ENCODE measurements at regions not wholly inside any gene's neighbourhood (a gene's known extent, or its start where the extent isn't known, plus 50 kb on each side); places are given as distances from the start of the nearest gene placed in this dataset.

DNA sequence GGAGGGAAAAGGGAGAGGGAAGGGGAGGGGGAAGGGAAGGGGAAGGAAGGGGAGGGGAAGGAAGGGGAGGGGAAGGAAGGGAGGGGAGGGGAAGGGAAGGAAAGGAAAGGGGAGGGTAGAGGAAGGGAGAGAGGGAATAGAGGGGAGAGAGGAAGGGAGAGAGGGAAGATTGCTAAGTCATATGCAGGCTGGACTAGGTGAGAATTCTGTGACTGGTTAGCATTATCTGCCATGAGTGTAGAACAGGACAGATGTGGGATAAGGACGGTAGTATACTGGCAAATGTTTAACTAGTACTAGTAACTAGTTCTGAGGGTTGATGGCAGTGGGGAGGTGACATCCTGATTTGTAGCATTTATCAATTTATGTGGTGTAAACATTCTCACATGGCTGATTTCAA, 203.5 kb upstream of the RAD23B start:
- intact Hi-C loops (cut with DNase I), result no loop called here
- H3K4me3 ChIP-seq, result no peak overlapping the region
- no peaks in the 10 kb centered on the region for H3K4me1 ChIP-seq
- H3K9me3 ChIP-seq, result no peaks in the 10 kb centered on the region
- TF ChIP-seq, protein P1, sequence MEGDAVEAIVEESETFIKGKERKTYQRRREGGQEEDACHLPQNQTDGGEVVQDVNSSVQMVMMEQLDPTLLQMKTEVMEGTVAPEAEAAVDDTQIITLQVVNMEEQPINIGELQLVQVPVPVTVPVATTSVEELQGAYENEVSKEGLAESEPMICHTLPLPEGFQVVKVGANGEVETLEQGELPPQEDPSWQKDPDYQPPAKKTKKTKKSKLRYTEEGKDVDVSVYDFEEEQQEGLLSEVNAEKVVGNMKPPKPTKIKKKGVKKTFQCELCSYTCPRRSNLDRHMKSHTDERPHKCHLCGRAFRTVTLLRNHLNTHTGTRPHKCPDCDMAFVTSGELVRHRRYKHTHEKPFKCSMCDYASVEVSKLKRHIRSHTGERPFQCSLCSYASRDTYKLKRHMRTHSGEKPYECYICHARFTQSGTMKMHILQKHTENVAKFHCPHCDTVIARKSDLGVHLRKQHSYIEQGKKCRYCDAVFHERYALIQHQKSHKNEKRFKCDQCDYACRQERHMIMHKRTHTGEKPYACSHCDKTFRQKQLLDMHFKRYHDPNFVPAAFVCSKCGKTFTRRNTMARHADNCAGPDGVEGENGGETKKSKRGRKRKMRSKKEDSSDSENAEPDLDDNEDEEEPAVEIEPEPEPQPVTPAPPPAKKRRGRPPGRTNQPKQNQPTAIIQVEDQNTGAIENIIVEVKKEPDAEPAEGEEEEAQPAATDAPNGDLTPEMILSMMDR (IDR thresholded peaks at IDR 0.05), result no peak
- no peak overlapping the region for H3K27ac ChIP-seq
- DNase-seq, result no peak
- no peaks in the 10 kb centered on the region for H3K36me3 ChIP-seq
- peaks cover 8% of the 10 kb centered on the region for H3K27me3 ChIP-seq
- no peak for ATAC-seq

DNA sequence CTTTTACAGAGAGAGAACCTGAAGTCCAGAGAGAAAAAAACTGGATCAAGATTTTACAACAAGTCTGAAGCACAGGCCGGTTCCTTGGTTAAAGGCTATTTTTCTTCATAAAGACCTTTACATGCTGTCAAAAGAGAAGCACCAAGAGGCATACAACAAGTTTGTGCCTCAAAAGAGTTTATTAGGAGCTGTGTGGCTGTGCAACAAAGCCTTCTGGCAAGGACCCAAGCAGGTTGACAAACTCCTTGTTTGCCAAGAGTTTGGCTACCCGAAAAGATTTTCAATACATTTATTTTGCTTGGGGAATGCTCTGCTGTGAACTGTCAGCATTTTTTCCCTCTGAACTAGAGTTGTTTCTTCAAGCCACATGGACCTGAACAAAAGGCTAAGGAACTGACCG, 202.9 kb upstream of the RAD23B start:
- H3K36me3 ChIP-seq, result no peaks in the 10 kb centered on the region
- H3K4me3 ChIP-seq, result no peak overlapping the region
- TF ChIP-seq, protein P1 (IDR thresholded peaks at IDR 0.05), result no peak
- no peaks in the 10 kb centered on the region for H3K4me1 ChIP-seq
- H3K27me3 ChIP-seq, result peaks cover 8% of the 10 kb centered on the region
- H3K9me3 ChIP-seq, result no peaks in the 10 kb centered on the region
- no peak for DNase-seq
- intact Hi-C loops (cut with DNase I), result no loop called here
- no peak overlapping the region for H3K27ac ChIP-seq
- no peak for ATAC-seq

DNA sequence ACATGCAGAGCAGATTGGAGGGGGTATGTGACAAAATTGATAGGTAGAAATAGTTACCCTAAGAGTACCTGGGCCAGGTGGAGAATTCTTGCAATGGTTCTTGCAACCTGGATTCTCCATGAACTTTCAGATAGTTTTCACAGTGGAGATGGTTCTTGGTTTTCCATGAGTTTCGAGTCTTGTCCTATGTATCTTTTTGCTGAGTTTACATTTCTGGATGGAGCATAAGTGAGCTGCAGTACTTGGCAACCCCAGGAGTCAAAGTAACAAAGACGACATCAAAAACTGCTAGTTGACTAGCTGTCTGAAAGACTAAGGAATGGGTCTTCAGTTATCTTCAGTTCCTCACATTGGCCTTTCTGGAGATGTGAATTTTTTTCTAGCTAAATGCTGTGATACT, 196.6 kb upstream of the RAD23B start:
- no peaks in the 10 kb centered on the region for H3K4me1 ChIP-seq
- ATAC-seq (no peak), DNase-seq (no peak)
- no peaks in the 10 kb centered on the region for H3K9me3 ChIP-seq
- intact Hi-C loops (cut with DNase I), result no loop called here
- H3K36me3 ChIP-seq, result no peaks in the 10 kb centered on the region
- no peak overlapping the region for H3K27ac ChIP-seq
- H3K4me3 ChIP-seq, result no peak overlapping the region
- peaks cover 4% of the 10 kb centered on the region for H3K27me3 ChIP-seq
- TF ChIP-seq, protein P1 (IDR thresholded peaks at IDR 0.05), result no peak

DNA sequence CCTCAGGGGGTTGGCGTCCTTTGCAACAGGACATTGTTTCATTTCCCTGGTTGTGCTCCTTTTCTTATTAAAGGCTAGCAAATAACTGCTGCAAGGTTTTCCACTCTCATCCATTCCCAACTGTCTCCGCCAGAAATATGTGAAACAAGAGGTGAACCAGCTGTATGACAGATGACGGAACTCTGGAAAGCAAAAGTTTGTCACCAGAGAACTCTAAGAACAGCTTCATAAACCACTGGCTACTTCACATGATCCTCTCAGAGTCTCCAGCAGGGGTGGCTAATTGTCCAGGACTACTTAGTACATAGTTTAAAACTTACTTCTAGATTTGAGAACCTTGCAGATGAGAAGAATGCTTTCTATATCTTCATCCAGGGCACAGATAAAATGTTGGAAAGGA, 195.9 kb upstream of the RAD23B start:
- intact Hi-C loops (cut with DNase I), result no loop called here
- Histone ChIP-seq H3K27ac (no peak overlapping the region), H3K36me3 (no peaks in the 10 kb centered on the region), H3K27me3 (no peaks in the 10 kb centered on the region), H3K4me3 (no peak overlapping the region), H3K4me1 (no peaks in the 10 kb centered on the region), H3K9me3 (no peaks in the 10 kb centered on the region)
- TF ChIP-seq, protein P1 (IDR thresholded peaks at IDR 0.05), result no peak
- ATAC-seq (no peak), DNase-seq (no peak)

DNA sequence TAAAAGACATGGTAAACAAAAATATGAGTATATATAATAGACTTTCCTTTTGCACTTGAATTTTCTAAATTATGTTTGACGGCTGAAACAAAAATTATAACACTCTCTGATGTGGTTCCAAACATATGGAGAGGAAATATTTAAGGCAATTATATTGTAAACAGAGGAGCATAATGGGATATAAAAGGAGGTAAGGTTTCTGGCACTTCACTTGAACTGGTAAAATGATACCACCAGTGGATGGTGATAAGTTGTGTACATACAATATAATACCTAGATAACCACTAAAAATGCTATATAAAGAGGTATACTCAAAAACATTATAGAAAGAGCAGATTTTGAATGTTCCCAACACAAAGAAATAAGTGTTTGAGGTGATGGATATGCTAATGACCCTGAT, 192.9 kb upstream of the RAD23B start:
- TF ChIP-seq, protein P1 (IDR thresholded peaks at IDR 0.05), result no peak
- Histone ChIP-seq H3K36me3 (no peaks in the 10 kb centered on the region), H3K4me3 (no peak overlapping the region), H3K9me3 (no peaks in the 10 kb centered on the region), H3K4me1 (no peaks in the 10 kb centered on the region), H3K27ac (no peak overlapping the region), H3K27me3 (no peaks in the 10 kb centered on the region)
- intact Hi-C loops (cut with DNase I), result loop anchor here (10.0 kb wide), 1 partner anchor 55 kb away; no protein-coding TSS in a partner anchor
- DNase-seq (no peak), ATAC-seq (no peak)
